Endothelial cell of umbilical vein (primary cell): ENCODE measurements at regions not wholly inside any gene's neighbourhood (a gene's known extent, or its start where the extent isn't known, plus 50 kb on each side); places are given as distances from the start of the nearest gene placed in this dataset.

Source experiments
- CTCF ChIP-seq, 2 donors: IDR thresholded peaks; 1 replicate in 1 of 2; 2 replicates in 1 of 2; pipeline ENCODE4 v1.5.1; 2011; ENCODE audit warnings: low read length in 2 of 2, mild to moderate bottlenecking in 2 of 2, moderate library complexity in 2 of 2, control low read depth in 1 of 2, inconsistent platforms in 1 of 2, low read depth in 1 of 2; ENCODE audit not compliant: insufficient read depth in 1 of 2; ENCODE audit errors: extremely low read depth in 1 of 2
- EZH2 ChIP-seq: IDR thresholded peaks from 2 replicates; pipeline ENCODE4 v1.6.1; 2012; ENCODE audit warnings: borderline replicate concordance, low read depth, mild to moderate bottlenecking, moderate library complexity, low read length, inconsistent platforms; ENCODE audit not compliant: severe bottlenecking
- JUN ChIP-seq: IDR thresholded peaks from 2 replicates; pipeline ENCODE4 v1.6.1; 2011; ENCODE audit warnings: borderline replicate concordance, low read depth; ENCODE audit not compliant: insufficient read length, insufficient read depth
- MAX ChIP-seq: IDR thresholded peaks from 2 replicates; pipeline ENCODE4 v1.6.1; 2011; ENCODE audit not compliant: insufficient read depth, insufficient read length
- MYC ChIP-seq: IDR thresholded peaks from one replicate; pipeline ENCODE4 v1.6.1; 2011; ENCODE audit warnings: mild to moderate bottlenecking, low read depth, low read length
- POLR2A ChIP-seq: IDR thresholded peaks from 2 replicates; pipeline ENCODE4 v1.6.1; 2012; ENCODE audit warnings: low read depth, mild to moderate bottlenecking, control low read depth, low read length

GRCh38 chr13:99836291-99836690 is 135.3 kb downstream of the ZIC5 start:
- TF ChIP-seq CTCF (IDR thresholded peaks at IDR 0.05; ENCODE audit: extremely low read depth in 1 of 2, insufficient read depth in 1 of 2, low read depth in 1 of 2, low read length in 2 of 2) (no peak), POLR2A (no peak), MAX (no peak), EZH2 (no peak), MYC (no peak), JUN (no peak)
